Small intestine (tissue), 7 donors: ENCODE measurements at regions not wholly inside any gene's neighbourhood (a gene's known extent, or its start where the extent isn't known, plus 50 kb on each side); places are given as distances from the start of the nearest gene placed in this dataset.
A peak's percentile ranks its signal among the peaks of the same experiment; 100 is the strongest.

Experiments used
- DNase-seq, 2 donors: peaks; one replicate each; pipeline versions ENCODE4 v3.0.0 to v3.0.0-alpha.2; 2013
- FAIRE-seq: peaks from 2 replicates; lab custom pipeline; 2012; peaks lifted over from hg19 to GRCh38; lab: Jason Lieb, UNC
- H3K27ac ChIP-seq, 3 donors: one replicate each; pipeline ENCODE4 v1.5.1; 2013; ENCODE audit warnings: low read length in 2 of 3, mild to moderate bottlenecking in 2 of 3, control low read depth in 1 of 3, inconsistent platforms in 1 of 3, low read depth in 1 of 3, moderate library complexity in 1 of 3
- H3K27me3 ChIP-seq, 3 donors: one replicate each; pipeline ENCODE4 v1.6.1; 2013; ENCODE audit warnings: low read length in 3 of 3, inconsistent platforms in 1 of 3; ENCODE audit not compliant: control insufficient read depth in 3 of 3, insufficient read depth in 3 of 3
- H3K36me3 ChIP-seq, 3 donors: one replicate each; pipeline ENCODE4 v1.6.1; 2013; ENCODE audit warnings: low read length in 3 of 3, inconsistent platforms in 1 of 3, low read depth in 1 of 3, mild to moderate bottlenecking in 1 of 3, moderate library complexity in 1 of 3; ENCODE audit not compliant: control insufficient read depth in 3 of 3, insufficient read depth in 2 of 3
- H3K4me1 ChIP-seq, 3 donors: one replicate each; pipeline ENCODE4 v1.6.1; 2013; ENCODE audit warnings: low read length in 2 of 3, inconsistent platforms in 1 of 3, low read depth in 1 of 3, mild to moderate bottlenecking in 1 of 3, moderate library complexity in 1 of 3; ENCODE audit not compliant: control insufficient read depth in 3 of 3, insufficient read depth in 2 of 3
- H3K4me3 ChIP-seq, 3 donors: one replicate each; pipeline ENCODE4 v1.5.1; 2013; ENCODE audit warnings: low read length in 3 of 3, control low read depth in 1 of 3, inconsistent platforms in 1 of 3, low read depth in 1 of 3, mild to moderate bottlenecking in 1 of 3, moderate library complexity in 1 of 3
- H3K9me3 ChIP-seq, 2 donors: one replicate each; pipeline ENCODE4 v1.6.1; 2013; ENCODE audit warnings: low read depth in 1 of 2, low read length in 1 of 2; ENCODE audit not compliant: control insufficient read depth in 2 of 2, insufficient read depth in 1 of 2
- WGBS, 3 donors: extraction: QIAGEN DNeasy Blood & Tissue Kit; methylation state at CpG; one replicate each; pipeline ENCODE4 v1.1.7; 2013; 5-methylcytosine and 5-hydroxymethylcytosine counted together
- donor health status: healthy with polysubstance abuse.
- donor health status: control.
- donor health status: control.
- donor health status: Bipolar disorder and iron deficiency.
- donor health status: healthy.

- peak in 1 of 2 donors; percentile 11 for DNase-seq
Observed at GRCh38 chr3:182567700-182568099, 225.6 kb upstream of the ATP11B start.

GRCh38 chr3:182568261-182568660, 225.0 kb upstream of the ATP11B start:
- no peak overlapping the region for H3K27ac ChIP-seq
- no peak for DNase-seq
- no peak for FAIRE-seq
- H3K4me1 ChIP-seq, result no peaks in the 10 kb centered on the region
- H3K4me3 ChIP-seq, result no peak overlapping the region
- WGBS, 3 donors, result 58 to 78% (median 73%) methylated on average over 3 of the region's 3 CpGs
- H3K27me3 ChIP-seq, result peaks cover 0 to 3% (median 2%) of the 10 kb centered on the region in 3 donors
- H3K36me3 ChIP-seq, result no peaks in the 10 kb centered on the region
- H3K9me3 ChIP-seq, result no peaks in the 10 kb centered on the region

More at GRCh38 chr3:182567700-182568099, 225.6 kb upstream of the ATP11B start:
- no peaks in the 10 kb centered on the region for H3K4me1 ChIP-seq
- WGBS, 3 donors, result 60 to 78% (median 61%) methylated on average over 1 of the region's 1 CpG
- H3K36me3 ChIP-seq, result no peaks in the 10 kb centered on the region
- no peak for FAIRE-seq
- peaks cover 0 to 2% (median 1%) of the 10 kb centered on the region in 3 donors for H3K27me3 ChIP-seq
- no peak overlapping the region for H3K4me3 ChIP-seq
- H3K9me3 ChIP-seq, result no peaks in the 10 kb centered on the region
- H3K27ac ChIP-seq, result no peak overlapping the region

GRCh38 chr3:182568876-182569275, 224.4 kb upstream of the ATP11B start:
- Histone ChIP-seq H3K36me3 (no peaks in the 10 kb centered on the region), H3K4me1 (no peaks in the 10 kb centered on the region), H3K27me3 (peaks cover 0 to 3% (median 2%) of the 10 kb centered on the region in 3 donors), H3K9me3 (no peaks in the 10 kb centered on the region), H3K27ac (no peak overlapping the region), H3K4me3 (no peak overlapping the region)
- DNase-seq, result no peak
- 58 to 68% (median 66%) methylated on average over 3 of the region's 3 CpGs for WGBS, 3 donors
- FAIRE-seq, result no peak

DNA sequence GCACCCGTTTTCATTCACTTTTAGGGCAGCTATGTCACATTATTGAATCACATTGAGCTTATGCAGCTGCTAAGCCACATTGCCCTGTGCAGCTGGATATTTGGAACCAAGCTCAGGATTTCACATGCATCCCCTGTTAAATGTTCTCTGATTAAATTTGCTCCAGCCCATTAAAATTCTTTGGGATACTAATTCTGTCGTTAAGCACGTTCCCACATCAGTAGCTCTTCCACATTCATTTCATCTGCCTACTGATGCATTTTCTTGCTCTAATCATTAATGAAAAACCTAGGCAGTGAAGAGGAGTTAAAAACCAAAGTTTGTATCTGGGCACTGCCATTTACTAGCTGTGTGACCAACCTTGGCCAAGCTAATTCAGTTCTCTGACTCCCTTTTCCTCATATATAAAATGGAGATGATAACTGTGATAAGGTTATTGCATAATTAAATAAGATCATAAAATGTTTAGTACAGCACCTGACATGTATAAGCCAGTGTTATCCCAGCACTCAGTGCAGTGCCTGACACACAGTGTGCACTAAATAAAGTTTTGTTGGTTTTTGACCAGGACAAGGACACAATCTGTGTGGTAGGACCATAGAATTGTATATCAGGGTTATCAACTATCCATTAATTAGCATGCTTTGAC, 222.2 kb upstream of the ATP11B start:
- DNase-seq (no peak), FAIRE-seq (no peak)
- Histone ChIP-seq H3K27ac (no peak overlapping the region), H3K9me3 (no peaks in the 10 kb centered on the region), H3K4me1 (no peaks in the 10 kb centered on the region), H3K36me3 (no peaks in the 10 kb centered on the region), H3K4me3 (no peak overlapping the region), H3K27me3 (peaks cover 0 to 3% (median 2%) of the 10 kb centered on the region in 3 donors)
- 67 to 73% (median 70%) methylated on average over 3 of the region's 3 CpGs for WGBS, 3 donors

DNA sequence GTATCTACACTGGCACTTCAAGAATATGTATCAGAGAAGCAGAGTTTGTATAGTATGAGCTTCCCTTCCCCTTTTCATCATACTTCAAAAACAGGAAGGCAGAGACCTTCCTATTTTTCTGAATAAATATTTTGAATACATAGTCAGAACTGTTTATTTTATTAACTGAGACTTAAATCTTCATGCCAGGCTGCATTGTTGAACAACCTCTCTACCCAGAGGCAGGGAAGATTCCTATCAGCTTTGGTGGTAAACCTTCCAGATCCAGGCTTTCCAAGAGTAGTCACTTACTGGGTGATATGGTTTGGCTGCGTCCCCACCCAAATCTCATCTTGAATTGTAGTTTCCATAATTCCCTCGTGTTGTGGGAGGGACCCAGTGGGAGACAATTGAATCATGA, 217.4 kb upstream of the ATP11B start:
- no peaks in the 10 kb centered on the region for H3K36me3 ChIP-seq
- no peak overlapping the region for H3K4me3 ChIP-seq
- H3K27me3 ChIP-seq, result peaks cover 0 to 3% (median 2%) of the 10 kb centered on the region in 3 donors
- no peak overlapping the region for H3K27ac ChIP-seq
- DNase-seq, result no peak
- 60 to 79% (median 63%) methylated on average over 2 of the region's 2 CpGs for WGBS, 3 donors
- FAIRE-seq, result no peak
- H3K9me3 ChIP-seq, result no peaks in the 10 kb centered on the region
- no peaks in the 10 kb centered on the region for H3K4me1 ChIP-seq

GRCh38 chr3:182583545-182583944, 209.8 kb upstream of the ATP11B start:
- 69 to 80% (median 73%) methylated on average over 4 of the region's 4 CpGs for WGBS, 3 donors
- H3K4me3 ChIP-seq, result no peak overlapping the region
- FAIRE-seq (no peak), DNase-seq (no peak)
- no peaks in the 10 kb centered on the region for H3K4me1 ChIP-seq
- no peaks in the 10 kb centered on the region for H3K36me3 ChIP-seq
- H3K27me3 ChIP-seq, result no peaks in the 10 kb centered on the region
- no peaks in the 10 kb centered on the region for H3K9me3 ChIP-seq
- no peak overlapping the region for H3K27ac ChIP-seq

DNA sequence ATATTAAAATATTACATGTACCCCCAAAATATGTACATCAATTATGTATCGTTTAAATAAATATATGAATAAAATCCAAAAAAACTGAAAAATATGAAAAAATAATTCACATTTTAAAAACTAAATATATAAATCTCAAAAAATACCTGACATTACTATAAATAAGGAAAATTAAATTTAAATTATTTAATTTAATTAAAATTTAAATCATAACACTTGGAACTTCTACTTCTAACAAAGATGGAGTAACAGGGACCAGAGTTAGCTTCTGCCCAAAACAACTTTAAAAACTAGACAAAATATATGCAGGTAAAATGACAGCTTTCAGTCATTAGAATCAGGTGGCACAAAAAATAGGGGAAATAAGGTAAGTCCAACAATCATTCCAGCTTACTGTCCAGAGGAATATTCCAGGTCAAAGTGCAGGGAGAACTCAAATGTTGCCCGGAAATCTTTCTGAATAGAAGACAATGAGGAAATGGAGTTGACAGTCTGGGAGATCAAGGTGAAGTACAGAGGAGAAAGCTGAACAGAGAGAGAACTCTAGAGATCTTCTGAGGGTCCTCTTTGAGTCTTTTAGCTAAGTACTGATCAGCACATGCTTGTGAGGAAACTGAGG, 207.7 kb upstream of the ATP11B start:
- H3K27me3 ChIP-seq, result no peaks in the 10 kb centered on the region
- no peak overlapping the region for H3K27ac ChIP-seq
- 57 to 73% (median 64%) methylated on average over 2 of the region's 2 CpGs for WGBS, 3 donors
- no peaks in the 10 kb centered on the region for H3K4me1 ChIP-seq
- FAIRE-seq, result peak; percentile 49
- DNase-seq, result peak; percentile 39 to 47
- H3K36me3 ChIP-seq, result no peaks in the 10 kb centered on the region
- no peak overlapping the region for H3K4me3 ChIP-seq
- H3K9me3 ChIP-seq, result no peaks in the 10 kb centered on the region

- Histone ChIP-seq H3K4me3 (no peak overlapping the region), H3K36me3 (no peaks in the 10 kb centered on the region), H3K27ac (no peak overlapping the region), H3K4me1 (no peaks in the 10 kb centered on the region), H3K27me3 (peaks cover 0 to 4% (median 0%) of the 10 kb centered on the region in 3 donors), H3K9me3 (no peaks in the 10 kb centered on the region)
- DNase-seq (no peak), FAIRE-seq (no peak)
- 29 to 64% (median 43%) methylated on average over 3 of the region's 3 CpGs for WGBS, 3 donors
Observed at GRCh38 chr3:182592747-182593146, 200.6 kb upstream of the ATP11B start.
